H1 (cell line): ENCODE measurements at regions not wholly inside any gene's neighbourhood (a gene's known extent, or its start where the extent isn't known, plus 50 kb on each side); places are given as distances from the start of the nearest gene placed in this dataset.

Experiments used
- CTCF ChIA-PET: fragments of 300-600 bp; sonication (Branson Sonifier 250); formaldehyde crosslinking; loops from one replicate; lab custom pipeline; 2021; ENCODE audit not compliant: partially characterized antibody; lab: Charles Lee
- POLR2A ChIA-PET: fragments of 300-600 bp; sonication (Branson Sonifier 250); formaldehyde crosslinking; loops from one replicate; lab custom pipeline; 2021; ENCODE audit warnings: inconsistent platforms; ENCODE audit not compliant: partially characterized antibody; lab: Charles Lee
- DNase-seq, 2 experiments: peaks; one replicate each; pipeline versions ENCODE4 v3.0.0 to v3.0.0-alpha.2; 2010 to 2022; ENCODE audit warnings: low spot score in 2 of 2, low read depth in 1 of 2, mixed read lengths in 1 of 2
- FAIRE-seq: peaks from 2 replicates; lab custom pipeline; 2011; peaks lifted over from hg19 to GRCh38; lab: Jason Lieb, UNC
- H2AFZ ChIP-seq: 2 replicates; pipeline ENCODE4 v1.8.1; 2012; ENCODE audit warnings: low read length, inconsistent platforms
- H2AK5ac ChIP-seq: 2 replicates; pipeline ENCODE4 v1.6.1; 2013; ENCODE audit warnings: low read depth, low read length
- H2BK120ac ChIP-seq: replicated peaks from 2 replicates; pipeline ENCODE3; 2013; ENCODE audit warnings: low read depth, low read length, inconsistent platforms
- H2BK12ac ChIP-seq: 2 replicates; pipeline ENCODE4 v1.6.1; 2013; ENCODE audit warnings: low read depth, low read length
- H2BK15ac ChIP-seq: 2 replicates; pipeline ENCODE4 v1.6.1; 2013; ENCODE audit warnings: low read length
- H2BK20ac ChIP-seq: 2 replicates; pipeline ENCODE4 v1.6.1; 2013; ENCODE audit warnings: low read length
- H2BK5ac ChIP-seq: 2 replicates; pipeline ENCODE4 v1.6.1; 2013; ENCODE audit warnings: low read depth, low read length
- H3K14ac ChIP-seq: 2 replicates; pipeline ENCODE4 v1.6.1; 2013; ENCODE audit warnings: inconsistent platforms; ENCODE audit not compliant: insufficient read length
- H3K18ac ChIP-seq: 2 replicates; pipeline ENCODE4 v1.6.1; 2013; ENCODE audit warnings: low read length; ENCODE audit errors: extremely low read depth
- H3K23ac ChIP-seq: 2 replicates; pipeline ENCODE4 v1.6.1; 2013; ENCODE audit warnings: inconsistent platforms; ENCODE audit not compliant: insufficient read length
- H3K23me2 ChIP-seq: 2 replicates; pipeline ENCODE4 v1.6.1; 2013; ENCODE audit warnings: low read depth, low read length
- H3K27ac ChIP-seq: 2 replicates; pipeline ENCODE4 v1.6.1; 2011; ENCODE audit warnings: low read depth, low read length, inconsistent platforms
- H3K27me3 ChIP-seq, 4 experiments: replicated peaks in 1 of 4; 1 replicate in 1 of 4; 2 replicates in 3 of 4; pipeline versions ENCODE4 v1.6.1 to v1.8.1; 2011 to 2013; ENCODE audit warnings: low read length in 3 of 4, mild to moderate bottlenecking in 3 of 4, inconsistent platforms in 2 of 4, mixed read lengths in 2 of 4, moderate library complexity in 1 of 4; ENCODE audit not compliant: control insufficient read depth in 3 of 4, insufficient read depth in 3 of 4; ENCODE audit errors: extremely low read depth in 1 of 4
- H3K36me3 ChIP-seq, 4 experiments: 2 replicates each; pipeline versions ENCODE4 v1.6.1 to v1.8.1; 2011 to 2013; ENCODE audit warnings: mild to moderate bottlenecking in 4 of 4, low read length in 3 of 4, moderate library complexity in 2 of 4, control low read depth in 1 of 4, inconsistent platforms in 1 of 4; ENCODE audit not compliant: insufficient read depth in 4 of 4, control insufficient read depth in 2 of 4
- H3K4ac ChIP-seq: replicated peaks from 2 replicates; pipeline ENCODE3; 2013; ENCODE audit warnings: low read length, low read depth, mixed read lengths, inconsistent platforms; ENCODE audit not compliant: insufficient read length
- H3K4me1 ChIP-seq, 4 experiments: replicated peaks in 1 of 4; 1 replicate in 1 of 4; 2 replicates in 3 of 4; pipeline versions ENCODE4 v1.6.1 to v1.8.1; 2011 to 2013; ENCODE audit warnings: low read length in 3 of 4, inconsistent platforms in 2 of 4, mixed read lengths in 1 of 4; ENCODE audit not compliant: insufficient read depth in 4 of 4, control insufficient read depth in 3 of 4
- H3K4me2 ChIP-seq, 2 experiments: 2 replicates each; pipeline versions ENCODE4 v1.6.1 to v1.8.1; 2011 to 2013; ENCODE audit warnings: low read depth in 2 of 2, low read length in 2 of 2, control low read depth in 1 of 2, inconsistent platforms in 1 of 2, mild to moderate bottlenecking in 1 of 2; ENCODE audit not compliant: insufficient read depth in 1 of 2
- H3K4me3 ChIP-seq, 4 experiments: fragments of 200-600, 300-600 bp in 1 of 4; sonication (generic), shearing (Covaris generic), sonication (Bioruptor Twin) in 1 of 4; 2 replicates each; pipeline versions ENCODE4 v1.5.1 to v1.8.1; 2011 to 2016; ENCODE audit warnings: low read length in 4 of 4, low read depth in 3 of 4, control low read depth in 2 of 4, inconsistent platforms in 2 of 4, mild to moderate bottlenecking in 2 of 4, mixed read lengths in 1 of 4, moderate library complexity in 1 of 4; ENCODE audit not compliant: insufficient read depth in 2 of 4; ENCODE audit errors: extremely low read depth in 1 of 4
- H3K56ac ChIP-seq: replicated peaks from 2 replicates; pipeline ENCODE3; 2013; ENCODE audit warnings: low read depth, mild to moderate bottlenecking, mixed read lengths, low read length, inconsistent platforms; ENCODE audit not compliant: insufficient read length
- H3K79me1 ChIP-seq: 2 replicates; pipeline ENCODE4 v1.6.1; 2013; ENCODE audit warnings: low read depth, low read length, control low read depth
- H3K79me2 ChIP-seq, 2 experiments: 2 replicates each; pipeline versions ENCODE4 v1.6.1 to v1.8.1; 2012 to 2013; ENCODE audit warnings: low read length in 2 of 2, mild to moderate bottlenecking in 2 of 2, inconsistent platforms in 1 of 2; ENCODE audit not compliant: insufficient read depth in 2 of 2, control insufficient read depth in 1 of 2
- H3K9ac ChIP-seq, 4 experiments: replicated peaks in 1 of 4; 1 replicate in 1 of 4; 2 replicates in 3 of 4; pipeline versions ENCODE4 v1.6.1 to v1.8.1; 2011 to 2013; ENCODE audit warnings: low read depth in 3 of 4, low read length in 3 of 4, control low read depth in 2 of 4, mild to moderate bottlenecking in 2 of 4, moderate library complexity in 2 of 4, inconsistent platforms in 1 of 4; ENCODE audit errors: extremely low read depth in 1 of 4
- H3K9me3 ChIP-seq, 2 experiments: 2 replicates each; pipeline versions ENCODE4 v1.6.1 to v1.8.1; 2012 to 2013; ENCODE audit warnings: mild to moderate bottlenecking in 2 of 2, moderate library complexity in 2 of 2, control low read depth in 1 of 2, inconsistent platforms in 1 of 2, low read depth in 1 of 2, low read length in 1 of 2, mixed read lengths in 1 of 2; ENCODE audit not compliant: insufficient read depth in 2 of 2
- H4K20me1 ChIP-seq, 2 experiments: replicated peaks in 1 of 2; 2 replicates each; pipeline versions ENCODE3 to v1.8.1; 2011 to 2013; ENCODE audit warnings: inconsistent platforms in 2 of 2, low read length in 2 of 2, mild to moderate bottlenecking in 1 of 2; ENCODE audit not compliant: insufficient read depth in 2 of 2, control insufficient read depth in 1 of 2
- H4K5ac ChIP-seq: 2 replicates; pipeline ENCODE4 v1.6.1; 2013; ENCODE audit warnings: low read length, low read depth, mixed read lengths, inconsistent platforms; ENCODE audit not compliant: insufficient read length
- H4K8ac ChIP-seq: 2 replicates; pipeline ENCODE4 v1.8.0; 2013; ENCODE audit warnings: mild to moderate bottlenecking, moderate library complexity, low read length, inconsistent platforms; ENCODE audit not compliant: insufficient read depth; ENCODE audit errors: extremely low read depth
- H4K91ac ChIP-seq: replicated peaks from 2 replicates; pipeline ENCODE3; 2013; ENCODE audit warnings: low read length, mixed read lengths, inconsistent platforms; ENCODE audit not compliant: insufficient read length
- CBX5 ChIP-seq: fragments of 300-800, 300-1000 bp; sonication (generic); IDR thresholded peaks from 2 replicates; pipeline ENCODE4 v1.7.1; 2016; ENCODE audit warnings: antibody characterized with exemption, low read length, low read depth
- CBX8 ChIP-seq: fragments of 300-800, 300-1000 bp; sonication (generic); IDR thresholded peaks from 2 replicates; pipeline ENCODE4 v1.7.1; 2016; ENCODE audit warnings: low read depth, low read length, borderline replicate concordance
- CEBPB ChIP-seq: IDR thresholded peaks from 2 replicates; pipeline ENCODE4 v1.6.1; 2012; ENCODE audit warnings: low read depth, low read length
- FOSL1 ChIP-seq: IDR thresholded peaks from 2 replicates; pipeline ENCODE4 v1.6.1; 2011; ENCODE audit warnings: mild to moderate bottlenecking, low read depth, low read length, moderate library complexity; ENCODE audit not compliant: insufficient read depth
- JUN ChIP-seq: IDR thresholded peaks from 2 replicates; pipeline ENCODE4 v1.6.1; 2011; ENCODE audit warnings: low read depth, mild to moderate bottlenecking, improper control_type of control experiment, low read length
- JUND ChIP-seq: IDR thresholded peaks from 2 replicates; pipeline ENCODE4 v1.6.1; 2011; ENCODE audit warnings: mild to moderate bottlenecking, improper control_type of control experiment, low read length
- RBBP5 ChIP-seq: IDR thresholded peaks from 2 replicates; pipeline ENCODE4 v1.7.1; 2012; ENCODE audit warnings: low read depth, mild to moderate bottlenecking, inconsistent platforms, low read length, moderate library complexity, borderline replicate concordance
- RFX5 ChIP-seq: IDR thresholded peaks from 2 replicates; pipeline ENCODE4 v1.6.1; 2011; ENCODE audit warnings: low read depth, low read length, improper control_type of control experiment, borderline replicate concordance
- SRF ChIP-seq: IDR thresholded peaks from 2 replicates; pipeline ENCODE4 v1.6.1; 2011; ENCODE audit warnings: mild to moderate bottlenecking, low read depth, low read length, moderate library complexity
- SUZ12 ChIP-seq: fragments of 200-600 bp; sonication (generic); IDR thresholded peaks from 2 replicates; pipeline ENCODE4 v1.6.1; 2012; ENCODE audit warnings: mild to moderate bottlenecking, inconsistent platforms, low read length, moderate library complexity, mixed read lengths
- TAF7 ChIP-seq: optimal IDR thresholded peaks from 2 replicates; pipeline ENCODE3; 2011; ENCODE audit warnings: low read depth, mild to moderate bottlenecking, inconsistent platforms, low read length, moderate library complexity, borderline replicate concordance
- TBP ChIP-seq: IDR thresholded peaks from 2 replicates; pipeline ENCODE4 v1.6.1; 2011; ENCODE audit warnings: low read depth, low read length, improper control_type of control experiment
- TEAD4 ChIP-seq: IDR thresholded peaks from 2 replicates; pipeline ENCODE4 v1.6.1; 2012; ENCODE audit warnings: low read depth, low read length, inconsistent platforms, mixed read lengths
- WGBS, 2 experiments: shearing (Covaris generic) in 1 of 2; methylation state at CpG; one replicate each; pipeline versions ENCODE4 v1.1.6 to v1.1.7; 2013 to 2015; ENCODE audit warnings: low lambda C conversion rate in 2 of 2, mixed read lengths in 2 of 2, inconsistent platforms in 1 of 2, low coverage in 1 of 2, missing lambda C conversion rate in 1 of 2; ENCODE audit not compliant: insufficient replicate concordance in 2 of 2, insufficient coverage in 1 of 2, insufficient read length in 1 of 2; ENCODE audit errors: extremely low coverage in 1 of 2, missing lambda C conversion rate in 1 of 2; 5-methylcytosine and 5-hydroxymethylcytosine counted together
- TF ChIP-seq, protein P1 (sequence below): IDR thresholded peaks from 2 replicates; pipeline ENCODE4 v1.6.1; 2011; ENCODE audit warnings: low read depth, mild to moderate bottlenecking, low read length; ENCODE audit not compliant: insufficient read depth

DNA sequence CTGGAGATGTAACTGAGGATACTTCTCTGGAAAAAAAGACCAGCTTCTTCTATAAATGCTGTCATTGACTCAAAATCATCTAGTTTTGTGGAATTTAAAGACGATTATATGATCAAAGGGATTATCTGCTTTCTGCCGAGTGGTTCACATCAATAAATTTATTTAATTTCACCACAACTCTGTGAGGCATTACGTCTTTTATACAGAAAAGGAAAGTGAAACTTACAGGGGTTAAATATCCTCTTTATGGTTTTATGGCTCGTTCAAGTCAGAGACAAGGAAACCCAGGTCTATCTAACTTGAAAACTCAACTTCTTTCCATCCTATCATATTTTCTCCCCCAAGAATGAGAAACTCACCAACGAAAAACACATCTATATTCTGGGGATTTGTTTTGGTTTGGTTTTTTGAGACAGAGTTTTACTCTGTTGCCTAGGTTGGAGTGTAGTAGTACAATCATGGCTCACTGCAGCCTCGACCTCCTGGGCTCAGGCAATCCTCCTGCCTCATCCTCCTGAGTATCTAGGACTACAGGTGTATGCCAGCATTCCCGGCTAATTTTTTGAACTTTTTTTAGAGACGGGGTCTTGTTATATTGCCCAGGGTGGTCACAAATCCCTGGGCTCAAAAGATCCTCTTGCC lies 377.9 kb upstream of the EMCN start:
- Histone ChIP-seq H3K9me3 (no peaks in the 10 kb centered on the region), H3K4me2 (no peak overlapping the region), H2BK15ac (no peak overlapping the region), H3K27me3 (no peaks in the 10 kb centered on the region), H3K18ac (no peak overlapping the region), H3K23ac (no peak overlapping the region), H3K27ac (no peak overlapping the region), H3K14ac (no peak overlapping the region), H3K36me3 (no peaks in the 10 kb centered on the region), H4K20me1 (no peaks in the 10 kb centered on the region), H2AFZ (no peak overlapping the region), H3K56ac (no peak overlapping the region), H2BK120ac (no peak overlapping the region), H4K5ac (no peak overlapping the region), H4K91ac (no peak overlapping the region), H4K8ac (no peak overlapping the region), H2BK20ac (no peak overlapping the region), H3K4me3 (no peak overlapping the region), H2BK12ac (no peak overlapping the region), H2AK5ac (no peak overlapping the region), H3K79me2 (no peaks in the 10 kb centered on the region), H2BK5ac (no peak overlapping the region), H3K4me1 (no peaks in the 10 kb centered on the region), H3K79me1 (no peaks in the 10 kb centered on the region), H3K23me2 (no peaks in the 10 kb centered on the region), H3K9ac (no peak overlapping the region), H3K4ac (no peak overlapping the region)
- ChIA-PET POLR2A (no interaction called here), CTCF (no interaction called here)
- DNase-seq: no peak
- 89% methylated on average over 8 of the region's 8 CpGs; no CpG with 5 or more reads in 1 of the 2 experiments for WGBS, 2 experiments
- FAIRE-seq: no peak
- TF ChIP-seq SRF: no peak
- no peak for TF ChIP-seq TBP
- TF ChIP-seq CEBPB: no peak
- no peak for TF ChIP-seq TAF7
- no peak for TF ChIP-seq FOSL1
- no peak for TF ChIP-seq JUN
- no peak for TF ChIP-seq JUND
- no peak for TF ChIP-seq RFX5
- no peak for TF ChIP-seq SUZ12
- no peak for TF ChIP-seq TEAD4
- TF ChIP-seq, protein P1, sequence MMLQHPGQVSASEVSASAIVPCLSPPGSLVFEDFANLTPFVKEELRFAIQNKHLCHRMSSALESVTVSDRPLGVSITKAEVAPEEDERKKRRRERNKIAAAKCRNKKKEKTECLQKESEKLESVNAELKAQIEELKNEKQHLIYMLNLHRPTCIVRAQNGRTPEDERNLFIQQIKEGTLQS: no peak
- no peak for TF ChIP-seq RBBP5
- no peak for TF ChIP-seq CBX8
- TF ChIP-seq CBX5: no peak
